ENCODE measurements at regions not wholly inside any gene's neighbourhood (a gene's known extent, or its start where the extent isn't known, plus 50 kb on each side); places are given as distances from the start of the nearest gene placed in this dataset.

DNA sequence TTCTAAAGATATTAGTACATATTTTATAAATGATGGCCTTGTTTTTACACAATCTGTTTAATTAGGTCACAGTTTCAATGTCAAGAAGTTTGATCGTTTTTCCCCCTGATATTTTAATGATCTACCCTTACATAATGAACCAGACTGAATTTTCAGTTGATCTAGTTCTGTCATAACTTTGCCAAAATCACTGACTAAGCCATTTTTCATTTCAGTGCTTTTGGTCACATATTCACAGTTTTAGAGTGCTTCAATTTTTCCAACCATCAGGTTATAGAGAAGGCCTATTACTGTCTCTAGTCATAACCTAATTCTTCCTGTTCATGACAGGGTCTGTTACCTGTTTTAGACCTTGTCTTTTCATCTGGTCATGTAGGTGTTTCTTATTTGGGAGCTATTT, 577.9 kb upstream of the PTPRD start:
- TF ChIP-seq, protein P1, sequence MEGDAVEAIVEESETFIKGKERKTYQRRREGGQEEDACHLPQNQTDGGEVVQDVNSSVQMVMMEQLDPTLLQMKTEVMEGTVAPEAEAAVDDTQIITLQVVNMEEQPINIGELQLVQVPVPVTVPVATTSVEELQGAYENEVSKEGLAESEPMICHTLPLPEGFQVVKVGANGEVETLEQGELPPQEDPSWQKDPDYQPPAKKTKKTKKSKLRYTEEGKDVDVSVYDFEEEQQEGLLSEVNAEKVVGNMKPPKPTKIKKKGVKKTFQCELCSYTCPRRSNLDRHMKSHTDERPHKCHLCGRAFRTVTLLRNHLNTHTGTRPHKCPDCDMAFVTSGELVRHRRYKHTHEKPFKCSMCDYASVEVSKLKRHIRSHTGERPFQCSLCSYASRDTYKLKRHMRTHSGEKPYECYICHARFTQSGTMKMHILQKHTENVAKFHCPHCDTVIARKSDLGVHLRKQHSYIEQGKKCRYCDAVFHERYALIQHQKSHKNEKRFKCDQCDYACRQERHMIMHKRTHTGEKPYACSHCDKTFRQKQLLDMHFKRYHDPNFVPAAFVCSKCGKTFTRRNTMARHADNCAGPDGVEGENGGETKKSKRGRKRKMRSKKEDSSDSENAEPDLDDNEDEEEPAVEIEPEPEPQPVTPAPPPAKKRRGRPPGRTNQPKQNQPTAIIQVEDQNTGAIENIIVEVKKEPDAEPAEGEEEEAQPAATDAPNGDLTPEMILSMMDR (IDR thresholded peaks at IDR 0.05) = no peak
- TF ChIP-seq POLR2A (IDR thresholded peaks at IDR 0.05) = no peak
